Stimulated activated CD8-positive, alpha-beta memory T cell treated with anti-CD3 and anti-CD28 coated beads, Interleukin-4, amount 100 ng/mL, for 48 hours (primary cell): ENCODE measurements at regions not wholly inside any gene's neighbourhood (a gene's known extent, or its start where the extent isn't known, plus 50 kb on each side); places are given as distances from the start of the nearest gene placed in this dataset.
"Not testable (repeated sequence)": the region's sequence is repeated elsewhere in the genome, so short reads cannot be mapped to it uniquely, and the experiment has no call there.

Source experiments
- DNase-seq: peaks from one replicate; pipeline ENCODE4 v3.0.0-alpha.2; 2020

DNA sequence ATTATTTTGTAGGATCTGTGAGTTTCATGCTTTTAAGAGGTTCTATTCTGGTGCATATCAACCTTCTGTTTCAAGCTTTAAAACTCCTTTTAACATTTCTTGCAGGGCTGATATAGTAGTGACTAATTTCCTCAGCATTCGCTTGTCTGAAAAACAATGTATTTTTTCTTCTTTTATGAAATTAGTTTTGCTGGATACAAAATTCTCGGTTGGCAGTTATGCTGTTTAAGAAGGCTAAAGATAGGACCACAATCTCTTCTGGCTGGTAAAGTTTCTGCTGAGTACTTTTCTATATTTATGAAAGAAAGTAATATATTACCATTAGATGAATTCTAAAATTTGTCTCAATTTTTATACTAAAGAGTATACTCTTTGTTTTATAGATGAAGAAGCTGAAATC, 487.8 kb upstream of the SPRY2 start:
- DNase-seq, result no peak

DNA sequence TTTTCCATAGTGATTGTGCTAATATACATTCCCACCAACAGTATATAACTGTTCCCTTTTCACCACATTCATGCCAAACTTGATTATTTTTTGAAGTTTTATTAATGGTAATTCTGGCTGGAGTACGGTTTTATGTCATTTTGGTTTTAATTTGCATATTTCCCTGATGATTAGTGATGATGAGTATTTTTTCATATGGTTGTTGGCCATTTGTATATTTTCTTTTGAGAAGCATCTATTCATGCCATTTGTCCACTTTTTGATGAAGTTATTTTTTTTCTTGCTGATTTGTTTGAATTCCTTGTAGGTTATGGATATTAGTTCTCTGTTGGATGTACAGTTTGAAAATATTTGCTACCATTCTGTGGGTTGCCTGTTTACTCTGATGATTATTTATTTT, 484.4 kb upstream of the SPRY2 start:
- DNase-seq, result no peak

DNA sequence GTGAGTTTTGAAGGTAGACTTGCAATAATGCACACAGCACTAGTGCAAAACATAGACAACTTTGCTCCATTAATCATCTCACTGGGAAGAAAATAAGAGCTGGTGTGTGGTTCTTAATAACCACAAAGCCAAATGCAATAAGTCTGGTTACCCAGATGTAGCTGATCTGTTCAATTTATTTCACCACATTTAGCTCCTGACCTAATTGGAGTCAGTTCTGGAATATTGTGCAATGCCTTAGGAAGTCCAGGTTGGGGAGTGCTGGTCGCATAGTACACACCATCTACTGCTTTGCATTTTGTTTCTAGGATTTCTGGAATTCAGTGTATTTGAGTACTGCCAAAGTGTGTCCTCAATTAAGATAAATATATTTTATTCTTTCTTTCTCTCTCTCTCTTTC, 483.3 kb upstream of the SPRY2 start:
- no peak for DNase-seq

DNA sequence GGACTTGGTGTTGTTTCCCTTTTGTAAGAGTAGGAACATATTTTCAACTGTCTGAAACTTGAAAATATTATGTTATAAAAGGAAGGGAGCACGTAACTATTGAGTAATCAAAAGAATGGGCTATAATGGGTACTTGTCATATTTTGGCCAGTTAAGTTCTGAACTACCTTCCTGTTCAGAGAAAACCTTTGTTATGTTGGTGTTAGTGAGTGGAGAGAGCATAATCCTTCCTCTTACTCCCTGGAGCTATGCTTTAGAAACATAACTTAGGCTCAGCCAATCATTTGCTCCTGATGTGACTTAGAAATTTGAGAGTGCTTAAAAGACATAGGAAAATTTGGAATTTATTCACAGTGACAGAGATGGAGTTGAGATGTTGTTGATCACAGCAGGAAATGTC, 482.5 kb upstream of the SPRY2 start:
- DNase-seq, result no peak

DNA sequence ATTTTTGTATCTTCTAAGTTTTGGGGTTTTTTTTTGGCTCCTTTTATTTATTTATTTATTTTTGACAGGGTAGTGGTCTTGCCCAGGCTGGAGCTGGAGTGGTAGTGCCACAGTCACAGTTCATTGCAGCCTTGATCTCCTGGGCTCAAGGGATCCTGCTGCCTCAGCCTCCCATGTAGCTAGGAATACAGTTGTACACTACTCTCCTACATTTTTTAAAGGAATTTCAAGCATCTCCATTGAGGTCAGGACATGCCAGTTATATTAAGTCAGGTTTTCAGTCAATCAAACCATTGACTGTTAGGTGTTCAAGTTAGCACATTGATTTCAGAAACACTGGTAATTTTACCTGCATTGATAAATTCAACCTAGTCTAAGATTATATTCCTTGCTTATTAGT, 480.5 kb upstream of the SPRY2 start:
- no peak for DNase-seq

DNA sequence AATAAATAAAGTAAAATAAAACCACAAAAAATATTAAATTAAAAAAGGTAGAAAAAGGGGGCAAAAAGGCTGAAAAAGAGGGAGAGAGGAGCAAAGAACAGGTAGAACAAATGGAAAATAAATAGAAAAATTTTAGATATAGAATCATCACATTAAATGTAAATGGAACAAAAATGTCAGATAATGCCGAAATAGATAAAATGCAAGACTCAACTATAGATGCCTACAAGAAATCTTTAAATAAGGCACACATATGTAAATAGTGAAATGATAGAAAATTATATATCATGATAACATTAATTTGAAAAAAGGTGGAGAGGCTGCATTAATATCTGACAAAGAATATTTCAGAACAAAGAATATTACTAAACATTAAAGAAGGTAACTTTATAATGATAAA, 477.1 kb upstream of the SPRY2 start:
- no peak for DNase-seq

DNA sequence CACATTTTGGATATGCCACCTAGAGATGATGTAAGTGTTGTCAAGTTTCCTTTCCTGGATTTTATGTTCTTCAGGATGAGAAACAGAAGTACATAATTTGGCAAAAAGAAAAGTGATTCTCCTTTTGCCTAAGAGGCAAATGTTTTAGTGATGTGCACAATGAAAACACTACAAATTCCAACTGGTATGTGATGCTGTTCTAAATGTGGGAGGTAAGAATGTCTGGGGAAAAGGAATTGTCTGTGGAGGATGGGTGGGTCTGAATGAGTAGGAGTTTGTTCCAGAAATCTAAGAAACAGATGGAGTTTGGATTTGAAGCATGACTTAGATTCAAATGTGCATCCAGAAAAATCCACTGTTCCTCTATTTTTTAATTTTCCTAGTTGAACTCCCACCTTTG, 473.6 kb upstream of the SPRY2 start:
- DNase-seq, result no peak

DNA sequence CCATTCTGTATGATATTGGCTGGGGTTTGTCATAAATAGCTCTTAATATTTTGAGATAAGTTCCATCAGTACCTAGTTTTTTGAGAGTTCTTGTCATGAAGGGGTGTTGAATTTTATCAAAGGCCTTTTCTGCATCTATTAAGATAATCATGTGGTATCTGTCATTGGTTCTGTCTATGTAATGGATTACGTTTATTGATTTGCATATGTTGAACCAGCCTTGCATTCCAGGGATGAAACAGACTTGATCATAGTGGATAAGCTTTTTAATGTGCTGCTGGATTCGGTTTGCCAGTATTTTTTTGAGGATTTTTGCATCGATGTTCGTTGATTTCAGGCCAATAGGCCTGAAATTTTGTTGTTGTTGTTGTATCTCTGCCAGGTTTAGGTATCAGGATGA, 469.4 kb upstream of the SPRY2 start:
- DNase-seq, result not testable (repeated sequence)

DNA sequence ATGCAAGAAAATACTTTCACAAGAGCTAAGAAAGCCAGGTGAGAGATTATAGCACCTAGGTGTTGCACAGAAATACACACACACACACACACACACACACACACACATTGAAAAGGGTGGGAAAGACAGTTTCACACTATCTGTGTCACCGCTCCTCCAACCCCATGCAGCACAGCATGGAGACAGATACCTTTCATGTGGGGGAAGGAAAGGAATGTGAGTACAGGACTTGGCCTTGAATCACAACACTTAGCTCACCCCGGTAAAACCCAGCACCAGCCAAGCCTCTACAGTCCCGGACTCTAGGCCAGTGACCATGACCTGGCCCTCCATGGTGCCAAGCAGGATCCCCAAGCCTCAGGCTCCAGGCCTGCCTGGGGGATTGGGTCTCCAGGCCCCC, 462.0 kb upstream of the SPRY2 start:
- DNase-seq, result no peak

DNA sequence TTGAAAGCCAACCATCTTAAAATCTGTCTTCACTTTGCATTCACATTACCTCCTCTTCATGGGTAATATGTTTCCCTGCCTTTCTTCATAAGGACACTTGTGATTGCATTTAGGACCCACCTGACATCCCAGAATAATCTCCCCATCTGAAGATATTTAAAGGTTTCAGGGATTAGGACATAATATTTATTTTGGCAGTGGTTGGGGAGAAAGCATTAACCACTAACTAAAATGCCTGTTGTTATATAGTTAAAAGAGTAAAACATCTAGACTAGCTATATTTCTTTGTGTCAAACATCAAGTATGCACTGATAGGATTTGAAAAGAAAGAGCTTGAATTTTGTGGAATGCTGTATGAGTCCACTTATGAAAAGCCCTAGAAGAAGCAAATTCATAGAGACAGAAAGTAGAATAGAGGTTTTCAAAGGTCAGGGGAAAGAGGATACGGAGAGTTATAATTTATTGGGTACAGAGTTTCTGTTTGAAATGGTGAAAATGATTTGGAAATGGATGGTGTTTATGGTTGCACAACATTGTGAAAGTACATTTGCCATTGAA, 457.7 kb upstream of the SPRY2 start:
- DNase-seq, result no peak

DNA sequence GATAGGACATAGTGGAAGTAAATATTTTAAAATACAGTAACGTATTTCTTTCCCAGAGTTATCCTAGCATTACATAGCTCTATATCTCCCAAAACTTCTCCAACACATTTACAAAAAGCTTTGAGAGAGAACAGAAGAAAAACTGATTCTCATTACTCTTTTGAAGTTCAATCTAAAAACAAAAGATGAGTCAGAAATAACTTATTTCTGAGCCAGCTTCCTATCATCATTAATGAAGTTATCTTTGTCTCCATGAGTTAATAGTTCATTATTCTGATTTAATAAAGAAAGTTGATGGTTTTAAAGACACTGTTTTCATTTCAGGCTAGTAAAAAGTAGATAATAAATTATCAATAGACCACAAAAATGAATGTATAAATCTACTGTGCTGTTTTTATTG, 446.7 kb upstream of the SPRY2 start:
- DNase-seq, result no peak

DNA sequence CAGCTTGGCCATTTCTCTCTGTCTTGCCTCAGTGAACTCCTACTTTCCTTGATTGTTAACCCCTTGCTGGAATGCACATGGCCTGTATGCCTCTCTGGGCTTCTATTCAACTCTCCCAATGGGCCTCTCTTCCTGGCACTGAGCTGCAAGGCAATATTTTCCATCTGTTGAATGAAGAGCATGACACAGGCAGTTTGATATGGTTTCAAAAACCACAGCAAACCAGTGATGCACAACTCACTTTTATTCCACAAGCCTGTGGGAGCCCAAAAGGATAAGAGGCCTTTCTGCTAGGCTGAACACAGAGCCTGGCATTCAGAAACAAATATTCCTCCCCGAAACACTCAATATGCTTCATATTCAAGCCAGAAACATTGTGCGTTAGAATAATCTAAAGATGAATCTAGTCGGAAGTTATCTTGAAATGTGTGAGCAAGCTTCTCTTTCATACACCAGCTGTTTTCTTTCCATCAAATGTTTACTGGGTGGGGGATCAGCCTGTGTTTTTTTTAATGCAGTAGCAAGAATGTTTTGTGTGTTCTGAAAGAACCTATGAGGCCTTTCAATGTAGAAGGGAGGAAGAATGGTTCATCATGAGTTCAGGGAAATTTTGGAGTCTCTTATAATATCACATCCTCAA, 443.1 kb upstream of the SPRY2 start:
- DNase-seq, result no peak

DNA sequence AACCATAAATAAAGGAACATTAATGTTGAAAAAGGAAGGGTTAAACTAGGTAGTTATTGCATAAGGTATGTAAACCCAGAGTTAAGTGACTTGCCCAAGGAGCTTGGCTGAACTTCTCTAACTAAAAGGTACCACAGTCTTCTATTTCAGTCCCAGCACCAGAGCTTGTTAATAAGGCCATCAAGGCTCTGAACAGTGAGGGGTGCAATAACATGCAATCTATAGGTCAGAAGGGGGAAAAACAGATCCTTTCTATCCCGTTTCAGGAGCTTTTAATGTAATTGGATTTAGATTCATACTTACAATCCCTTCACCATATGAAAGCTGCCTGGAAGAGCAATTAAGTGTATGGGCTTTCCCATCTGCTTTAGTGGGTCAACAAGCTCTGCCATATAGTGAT, 441.5 kb upstream of the SPRY2 start:
- no peak for DNase-seq

DNA sequence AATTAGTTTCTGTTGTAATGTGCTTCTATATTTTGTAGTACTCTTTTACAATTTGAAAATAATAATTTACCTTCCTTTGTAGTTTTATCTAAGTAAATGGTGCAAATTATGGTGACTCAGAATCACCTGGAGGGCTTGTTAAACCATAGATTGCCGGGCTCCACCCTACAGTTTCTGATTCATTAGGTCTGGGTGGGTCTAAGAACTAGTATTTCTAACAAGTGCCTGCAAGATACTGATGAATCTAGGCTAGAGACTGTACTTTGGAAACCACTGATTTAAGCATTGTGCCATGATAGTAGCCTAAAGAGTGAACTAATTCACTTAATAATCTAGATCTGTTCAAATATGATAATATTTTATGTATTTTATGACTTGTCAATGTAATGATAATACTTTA, 437.4 kb upstream of the SPRY2 start:
- no peak for DNase-seq

DNA sequence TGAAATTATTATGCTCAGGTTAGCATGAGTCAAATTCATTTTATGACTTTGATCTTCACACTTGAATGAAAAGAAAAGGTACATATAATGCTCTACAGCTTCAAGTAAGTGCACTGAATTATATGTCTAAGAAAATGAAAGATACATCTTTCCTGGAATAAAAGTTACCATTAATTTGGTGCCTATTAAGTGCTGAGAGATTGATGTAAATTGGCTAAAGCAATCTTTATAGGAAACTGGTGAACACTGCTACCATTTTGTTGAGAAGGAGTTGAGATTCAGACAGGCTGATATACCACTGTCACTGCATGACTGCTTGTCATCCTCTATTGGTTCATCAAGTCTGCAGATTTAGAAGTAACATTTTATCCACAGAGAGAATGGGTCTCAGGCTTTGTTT, 416.8 kb upstream of the SPRY2 start:
- DNase-seq, result no peak

DNA sequence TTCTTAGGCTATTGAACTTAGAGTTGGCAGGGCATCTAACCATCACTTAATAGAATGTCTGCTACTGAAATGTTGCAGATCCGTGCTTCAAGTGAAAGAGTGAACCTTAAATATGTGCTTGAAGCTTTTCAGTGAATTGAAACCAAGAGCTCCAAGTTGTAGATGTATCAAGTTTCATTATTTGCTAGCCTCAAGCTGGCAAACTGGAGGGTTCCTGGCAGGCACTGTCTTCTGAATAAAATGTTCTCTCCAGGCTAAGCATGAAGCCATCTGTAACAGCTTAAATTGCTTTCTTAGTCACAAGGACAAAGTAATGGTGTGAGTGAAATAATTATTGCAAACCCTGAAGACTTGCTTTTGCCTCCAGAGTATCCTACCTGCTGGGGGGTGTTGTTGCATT, 415.0 kb upstream of the SPRY2 start:
- no peak for DNase-seq

DNA sequence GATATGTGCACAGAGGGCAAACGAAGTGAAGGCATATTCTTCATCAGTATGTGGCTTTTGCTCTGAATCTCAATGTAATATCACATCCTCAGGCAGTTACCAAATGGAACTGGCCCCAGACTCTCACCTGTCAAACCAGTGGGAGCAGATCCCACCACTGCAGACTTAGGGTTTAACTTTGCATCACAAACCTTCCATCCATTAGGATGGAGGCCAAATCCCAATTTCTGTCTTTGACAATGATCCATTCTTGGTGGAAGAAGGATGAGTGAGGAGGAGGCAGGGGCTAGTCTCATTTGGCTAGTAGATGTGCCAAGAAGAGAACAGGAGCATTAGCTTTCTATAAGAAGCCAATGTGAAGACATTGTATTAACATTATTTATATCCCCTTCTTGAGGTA, 413.5 kb upstream of the SPRY2 start:
- no peak for DNase-seq

DNA sequence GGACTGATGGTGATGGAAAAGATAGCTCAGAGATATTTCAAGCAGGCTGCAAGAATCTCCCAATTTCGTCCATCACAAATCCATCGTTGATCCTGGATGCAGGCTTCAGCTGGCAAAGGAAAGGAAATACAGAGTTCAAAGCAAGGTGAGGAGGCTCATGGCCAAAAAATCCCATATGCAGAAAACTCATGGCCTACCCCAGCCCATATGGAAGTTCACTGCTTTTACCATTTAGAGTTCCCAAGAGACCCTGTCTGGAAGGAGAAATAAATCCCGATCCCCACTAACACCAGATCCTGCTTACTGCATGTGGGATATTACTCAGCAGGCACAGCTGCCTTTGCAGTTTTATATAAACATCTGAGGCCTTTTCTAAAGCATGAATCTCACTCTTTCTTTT, 412.9 kb upstream of the SPRY2 start:
- no peak for DNase-seq

DNA sequence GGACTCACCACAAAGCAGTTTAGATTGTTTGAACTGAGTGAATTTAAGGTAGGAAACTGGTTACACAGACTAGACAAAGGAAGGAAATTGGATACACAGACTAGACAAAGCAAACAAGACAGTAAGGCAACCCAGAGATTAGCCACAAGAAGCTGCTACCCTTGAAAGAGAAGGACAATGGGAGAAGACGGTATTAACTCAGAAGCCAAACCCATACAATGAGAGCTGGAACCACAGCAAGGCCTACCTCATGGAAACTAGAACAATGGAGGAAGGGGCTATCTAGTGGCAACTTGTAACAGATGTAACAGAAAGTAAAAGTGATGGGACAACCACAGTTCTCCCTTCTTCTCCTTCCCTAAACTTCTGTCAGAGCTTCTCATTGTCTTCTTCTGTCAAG, 410.9 kb upstream of the SPRY2 start:
- DNase-seq, result no peak

DNA sequence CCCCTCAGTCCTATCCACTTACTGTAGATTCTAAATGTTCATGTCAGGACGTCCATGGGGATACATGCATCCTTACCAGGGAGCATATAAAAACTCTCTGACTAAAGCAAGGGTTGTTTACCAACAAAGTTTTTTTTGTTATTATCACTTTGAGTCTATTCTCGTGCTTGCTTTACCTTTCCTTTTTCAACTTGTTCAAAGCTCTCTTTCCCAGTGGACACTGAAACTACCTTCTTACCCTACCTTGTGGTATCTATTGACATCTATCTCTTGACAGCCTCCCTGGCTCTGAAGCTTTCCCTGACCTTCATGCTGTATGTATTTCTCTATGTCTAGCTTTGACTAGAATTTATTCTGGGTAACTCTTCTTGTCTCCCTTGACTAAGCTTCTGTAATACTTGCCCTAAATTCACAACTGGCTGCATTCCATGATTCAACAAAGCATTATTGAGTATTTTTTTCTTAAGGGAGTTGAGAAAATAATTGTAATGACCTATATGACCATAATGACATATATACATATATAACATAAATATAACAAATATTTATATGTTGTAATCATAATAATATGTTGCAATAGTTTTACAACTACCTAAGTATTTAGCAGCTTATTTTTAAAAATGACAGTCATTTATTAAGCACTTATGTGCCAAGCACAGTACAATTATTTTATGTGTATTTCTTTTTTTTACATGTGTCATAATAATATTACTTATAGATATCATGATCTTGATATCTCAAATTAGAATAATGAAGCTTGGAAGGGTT, 403.4 kb upstream of the SPRY2 start:
- DNase-seq, result no peak

DNA sequence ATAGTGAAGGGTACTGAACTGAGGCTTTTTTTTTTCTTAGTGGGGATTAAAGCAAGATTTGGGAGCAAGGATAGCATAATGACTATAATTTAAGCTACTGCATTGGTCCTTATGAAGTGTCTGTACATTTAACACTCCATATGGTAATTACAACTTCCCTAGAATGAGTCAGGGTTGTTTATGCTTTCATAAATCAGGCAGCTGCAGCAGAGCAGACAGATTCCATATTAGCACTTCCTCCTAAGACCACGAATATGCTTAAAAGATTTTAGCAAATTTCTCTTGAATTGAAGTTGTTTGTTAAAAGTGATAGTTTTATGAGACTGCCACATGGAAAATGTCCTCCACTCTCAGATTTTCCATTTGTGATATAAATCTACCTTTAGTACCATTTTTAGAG, 401.1 kb upstream of the SPRY2 start:
- DNase-seq, result no peak

DNA sequence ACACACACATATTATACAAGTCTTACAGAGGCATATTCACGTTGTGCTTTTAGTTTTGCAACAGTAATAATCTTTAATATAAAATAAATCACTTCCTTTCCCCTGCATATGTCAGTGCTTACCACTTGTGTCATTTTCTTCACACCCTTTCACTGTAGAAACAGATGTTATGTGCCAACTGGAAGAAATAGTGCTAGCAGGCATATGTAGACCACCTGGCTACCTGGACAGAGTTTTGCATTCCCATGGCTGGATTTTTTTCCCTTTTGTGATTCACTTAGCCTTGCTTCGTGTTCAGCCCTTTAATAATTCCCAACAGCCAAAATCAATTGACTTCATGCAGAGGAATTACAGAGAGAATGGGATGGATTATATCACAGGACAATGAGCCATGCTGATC, 399.1 kb upstream of the SPRY2 start:
- no peak for DNase-seq

DNA sequence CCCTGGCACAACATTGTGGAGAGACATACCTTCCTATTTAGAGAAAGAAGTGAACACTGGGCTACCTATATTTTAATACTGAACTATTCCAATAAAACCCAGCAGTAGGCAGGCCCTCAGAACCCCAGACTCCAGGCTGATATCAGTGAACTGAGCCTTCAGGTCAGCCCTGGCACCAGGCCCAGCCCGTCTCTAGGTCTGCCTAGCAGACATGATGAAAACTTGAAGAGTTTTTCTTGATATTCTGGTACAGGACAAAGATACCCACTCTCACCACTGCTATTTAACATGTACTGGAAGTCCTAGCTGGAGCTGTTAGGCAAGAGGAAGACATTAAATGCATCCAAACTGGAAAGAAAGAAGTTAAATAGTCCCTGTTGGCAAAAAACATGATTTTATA, 396.6 kb upstream of the SPRY2 start:
- DNase-seq, result no peak

DNA sequence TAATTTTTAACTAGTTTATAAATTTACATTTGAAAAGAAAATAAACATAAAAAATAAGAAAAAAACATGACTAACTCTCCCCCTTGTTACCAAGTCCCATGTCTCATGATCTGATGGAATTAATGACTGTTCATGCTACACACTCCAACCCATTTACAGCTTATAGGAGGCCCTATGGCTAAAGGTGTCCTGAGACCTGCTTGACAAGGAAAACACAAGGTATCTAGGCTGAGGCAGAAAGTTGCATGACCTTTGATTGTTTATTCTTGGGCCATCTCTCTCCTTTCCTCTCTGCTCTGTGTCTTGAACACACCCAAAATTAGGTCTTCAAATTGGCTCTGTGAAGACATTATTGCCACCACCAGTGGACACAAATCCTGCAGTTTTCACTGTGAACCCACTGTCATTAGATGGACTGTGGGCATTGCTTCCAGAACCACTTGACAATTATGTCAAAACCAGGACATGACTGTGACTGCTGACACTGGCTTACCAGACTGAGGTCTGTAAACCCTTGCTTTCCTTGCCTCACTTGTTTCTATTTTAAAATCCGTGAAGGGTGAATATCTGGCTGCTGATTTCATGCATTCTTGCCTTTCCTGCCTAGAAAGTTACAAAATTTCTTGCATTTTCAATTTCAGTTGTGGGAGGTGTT, 386.5 kb upstream of the SPRY2 start:
- no peak for DNase-seq
